ENCODE measurements at regions not wholly inside any gene's neighbourhood (a gene's known extent, or its start where the extent isn't known, plus 50 kb on each side); places are given as distances from the start of the nearest gene placed in this dataset.

DNA sequence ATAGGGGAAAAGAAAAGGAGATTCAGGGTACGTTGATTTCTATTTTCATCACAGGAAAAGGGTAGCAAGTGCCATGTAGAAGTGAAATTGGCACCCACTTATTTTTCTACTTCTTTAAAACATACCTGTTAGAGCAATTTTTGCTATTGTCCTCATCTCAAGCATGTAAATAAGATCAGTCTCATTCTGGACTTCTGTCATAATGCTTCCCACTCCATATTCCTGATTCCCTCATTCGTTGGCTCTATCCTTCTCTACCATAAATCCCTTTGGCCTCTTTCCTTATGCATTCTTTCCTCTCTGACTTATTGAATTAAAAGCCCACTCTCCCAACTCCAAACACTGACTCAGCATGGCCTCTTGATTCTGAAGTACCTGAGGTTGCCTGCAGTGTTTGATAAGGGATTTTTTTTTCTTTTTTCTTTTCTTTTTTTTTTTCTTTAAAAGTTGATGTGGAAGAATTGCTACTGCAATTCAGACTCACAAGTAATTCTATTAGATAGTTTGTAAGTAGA, 465.7 kb downstream of the SLITRK6 start:
- TF ChIP-seq, protein P1, sequence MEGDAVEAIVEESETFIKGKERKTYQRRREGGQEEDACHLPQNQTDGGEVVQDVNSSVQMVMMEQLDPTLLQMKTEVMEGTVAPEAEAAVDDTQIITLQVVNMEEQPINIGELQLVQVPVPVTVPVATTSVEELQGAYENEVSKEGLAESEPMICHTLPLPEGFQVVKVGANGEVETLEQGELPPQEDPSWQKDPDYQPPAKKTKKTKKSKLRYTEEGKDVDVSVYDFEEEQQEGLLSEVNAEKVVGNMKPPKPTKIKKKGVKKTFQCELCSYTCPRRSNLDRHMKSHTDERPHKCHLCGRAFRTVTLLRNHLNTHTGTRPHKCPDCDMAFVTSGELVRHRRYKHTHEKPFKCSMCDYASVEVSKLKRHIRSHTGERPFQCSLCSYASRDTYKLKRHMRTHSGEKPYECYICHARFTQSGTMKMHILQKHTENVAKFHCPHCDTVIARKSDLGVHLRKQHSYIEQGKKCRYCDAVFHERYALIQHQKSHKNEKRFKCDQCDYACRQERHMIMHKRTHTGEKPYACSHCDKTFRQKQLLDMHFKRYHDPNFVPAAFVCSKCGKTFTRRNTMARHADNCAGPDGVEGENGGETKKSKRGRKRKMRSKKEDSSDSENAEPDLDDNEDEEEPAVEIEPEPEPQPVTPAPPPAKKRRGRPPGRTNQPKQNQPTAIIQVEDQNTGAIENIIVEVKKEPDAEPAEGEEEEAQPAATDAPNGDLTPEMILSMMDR (conservative IDR thresholded peaks at IDR 0.05): no peak
- H3K27ac ChIP-seq: no peak overlapping the region

DNA sequence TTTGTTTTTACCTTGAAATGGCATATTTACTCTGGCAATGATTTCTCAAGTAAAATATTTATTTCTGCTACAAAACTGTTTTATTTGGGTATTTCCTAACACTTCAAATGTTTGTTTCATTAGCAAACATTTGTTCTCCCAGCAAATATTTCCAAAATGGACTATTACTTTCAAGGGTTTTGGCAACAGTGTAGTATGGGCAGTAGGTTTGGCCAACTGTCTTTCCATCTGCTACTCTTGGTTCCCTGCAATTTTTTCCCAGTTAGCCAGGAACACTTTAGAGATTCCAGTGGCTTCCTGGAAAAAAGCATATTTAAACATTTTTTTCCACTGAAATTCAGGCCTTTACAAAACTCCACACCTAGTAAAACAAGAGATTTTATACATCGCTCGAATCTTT, 466.6 kb downstream of the SLITRK6 start:
- TF ChIP-seq, protein P1 (conservative IDR thresholded peaks at IDR 0.05): no peak
- no peak overlapping the region for H3K27ac ChIP-seq

DNA sequence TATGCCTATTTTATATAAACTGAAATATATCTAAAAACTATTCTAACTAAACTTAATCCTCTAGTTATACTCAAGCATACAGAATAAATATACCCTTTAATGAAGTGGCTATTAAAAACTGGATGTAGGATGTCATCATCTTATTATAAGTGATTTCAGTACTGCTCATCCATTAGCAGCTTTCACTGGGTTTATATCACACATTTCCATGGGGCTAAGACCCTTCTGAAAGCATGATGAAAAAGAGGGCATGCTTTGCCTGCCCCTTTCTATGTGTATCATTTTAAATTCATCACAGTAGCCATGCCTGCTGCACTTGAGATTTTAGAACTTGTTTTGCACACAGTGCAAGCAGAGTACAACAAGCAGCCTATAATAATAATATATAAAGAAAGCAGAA, 477.5 kb downstream of the SLITRK6 start:
- TF ChIP-seq, protein P1 (conservative IDR thresholded peaks at IDR 0.05): no peak
- no peak overlapping the region for H3K27ac ChIP-seq

DNA sequence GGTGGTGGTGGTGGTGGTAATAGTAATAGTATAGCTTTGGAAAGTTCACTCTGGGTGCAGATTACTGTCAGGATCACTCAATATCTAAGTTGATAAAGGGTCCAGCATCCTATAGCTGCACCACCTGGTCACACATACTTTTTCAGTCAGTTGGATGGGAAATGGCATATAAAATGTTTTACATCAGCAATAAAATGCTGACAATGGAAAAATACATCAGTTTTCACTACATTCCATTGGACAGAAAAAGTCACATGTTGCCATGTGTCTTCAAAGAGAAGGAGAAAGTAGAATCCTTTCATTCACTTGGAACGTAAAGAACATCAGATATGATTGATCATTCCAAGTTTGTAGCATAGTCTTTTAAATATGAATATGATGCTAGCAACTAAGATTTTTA, 481.4 kb downstream of the SLITRK6 start:
- TF ChIP-seq, protein P1 (conservative IDR thresholded peaks at IDR 0.05): no peak
- H3K27ac ChIP-seq: no peak overlapping the region

DNA sequence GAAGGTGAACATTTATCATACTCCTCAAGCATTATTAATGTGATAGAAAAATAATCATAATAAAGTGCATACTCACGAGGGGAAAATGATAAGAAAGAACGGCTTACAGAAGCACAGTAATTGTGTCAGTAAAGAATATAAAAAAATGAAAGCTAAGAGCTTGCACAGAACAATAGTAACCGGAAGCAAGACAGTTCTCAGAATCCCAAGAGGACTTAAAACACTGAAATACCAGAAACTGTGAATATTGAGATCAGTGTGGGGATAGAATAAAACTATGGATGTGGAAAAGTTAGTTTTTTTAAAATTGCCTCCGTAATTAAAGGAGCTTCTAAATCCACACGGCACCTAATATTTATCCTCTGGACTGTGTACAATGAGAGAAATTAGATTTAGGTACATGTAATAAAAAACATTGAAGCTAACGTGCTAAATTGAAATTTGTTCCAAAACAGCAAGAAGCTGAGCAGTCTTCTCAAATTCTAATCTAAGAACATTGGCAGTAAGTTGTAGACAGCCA, 482.7 kb downstream of the SLITRK6 start:
- TF ChIP-seq, protein P1 (conservative IDR thresholded peaks at IDR 0.05): no peak
- H3K27ac ChIP-seq: no peak overlapping the region

DNA sequence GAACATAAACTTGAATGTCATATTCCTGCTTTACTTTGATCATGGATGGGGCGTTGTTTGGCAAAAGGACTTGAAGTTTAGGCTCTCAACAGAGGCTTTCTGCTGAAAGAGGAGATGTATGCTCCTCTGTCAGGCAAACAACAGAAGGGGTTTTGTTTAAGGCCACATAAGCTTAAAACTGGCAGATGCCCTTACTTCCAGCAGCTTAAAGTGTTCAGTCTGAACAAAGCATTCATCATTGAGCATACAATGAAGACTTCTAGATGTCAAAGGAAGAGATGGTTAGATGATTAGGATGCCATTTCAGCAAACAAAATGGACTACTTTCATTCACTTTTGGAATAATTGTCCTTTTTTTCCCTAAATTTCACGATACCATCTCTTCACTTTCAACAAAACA, 484.5 kb downstream of the SLITRK6 start:
- TF ChIP-seq, protein P1 (conservative IDR thresholded peaks at IDR 0.05): no peak
- no peak overlapping the region for H3K27ac ChIP-seq

DNA sequence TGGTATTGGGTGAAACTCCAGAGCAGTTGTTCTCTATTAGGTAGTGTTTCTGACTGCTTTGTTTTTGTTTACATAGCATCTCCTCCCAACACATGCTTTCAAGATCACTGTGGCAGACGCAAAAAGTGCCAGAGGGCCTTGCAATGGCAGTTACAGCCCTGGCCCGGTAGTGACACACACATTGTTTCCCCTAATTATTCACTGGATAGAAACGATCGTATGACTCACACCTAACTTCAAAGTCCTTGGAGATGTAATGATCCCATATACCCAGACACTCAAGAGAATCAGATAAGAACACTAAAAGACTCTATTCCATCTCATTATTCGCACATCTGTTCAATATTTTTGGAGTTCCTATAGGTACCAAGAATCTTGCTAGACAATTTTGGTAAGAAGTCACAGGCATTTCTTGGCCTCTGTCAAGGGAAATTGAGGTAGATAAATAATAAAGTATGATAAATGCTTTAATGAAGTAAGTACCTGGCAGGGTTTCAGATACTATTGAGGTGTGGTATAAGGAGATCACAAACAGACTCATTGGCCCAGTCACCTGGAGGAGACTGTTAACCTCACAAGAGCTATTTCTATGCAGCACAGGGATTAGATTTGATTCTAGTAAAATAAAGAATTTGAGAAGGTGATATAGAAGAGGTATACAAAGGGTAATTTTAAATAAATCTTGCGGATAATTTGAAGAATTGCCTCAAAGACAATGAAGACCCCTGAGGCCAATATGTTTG, 485.3 kb downstream of the SLITRK6 start:
- TF ChIP-seq, protein P1 (conservative IDR thresholded peaks at IDR 0.05): no peak
- H3K27ac ChIP-seq: no peak overlapping the region

All from VCaP (cell line).